Sigmoid colon (tissue), 4 donors: ENCODE measurements at regions not wholly inside any gene's neighbourhood (a gene's known extent, or its start where the extent isn't known, plus 50 kb on each side); places are given as distances from the start of the nearest gene placed in this dataset.

ENCODE experiments used
- CTCF ChIP-seq, 4 experiments: fragments of 450-650 bp in 3 of 4; fragments of 200-600 bp in 1 of 4; IDR thresholded peaks; one replicate each; pipeline ENCODE4 v1.5.1; 2016 to 2019; ENCODE audit warnings: antibody characterized with exemption in 4 of 4, mild to moderate bottlenecking in 3 of 4, moderate library complexity in 2 of 4
- POLR2A ChIP-seq, 2 donors: fragments of 450-650 bp; IDR thresholded peaks; one replicate each; pipeline ENCODE4 v1.6.1; 2016; ENCODE audit warnings: antibody characterized with exemption in 2 of 2, mild to moderate bottlenecking in 2 of 2, moderate library complexity in 2 of 2
- POLR2AphosphoS5 ChIP-seq, 4 donors: sonication (generic); formaldehyde crosslinking; IDR thresholded peaks; one replicate each; pipeline ENCODE4 v1.6.1; 2017; ENCODE audit warnings: antibody characterized with exemption in 4 of 4

GRCh38 chr6:37552267-37552666 lies 52.6 kb upstream of the CCDC167 start:
- TF ChIP-seq POLR2AphosphoS5 (IDR thresholded peaks at IDR 0.05) (no peak), CTCF (IDR thresholded peaks at IDR 0.05) (no peak), POLR2A (IDR thresholded peaks at IDR 0.05) (no peak)
